ENCODE measurements at regions not wholly inside any gene's neighbourhood (a gene's known extent, or its start where the extent isn't known, plus 50 kb on each side); places are given as distances from the start of the nearest gene placed in this dataset.

GRCh38 chr14:43183916-43184315, 1323.2 kb downstream of the FSCB start:
- H3K27me3 ChIP-seq (ENCODE audit: control insufficient read depth, insufficient read depth, low read length), result no peaks in the 10 kb centered on the region
- WGBS (ENCODE audit: insufficient coverage), result no CpG with 5 or more reads among the region's 3 CpGs
- no peaks in the 10 kb centered on the region for H3K4me1 ChIP-seq (ENCODE audit: control insufficient read depth, insufficient read depth, low read length)
- DNase-seq, result no peak
- H3K9me3 ChIP-seq (replicated peaks; ENCODE audit: control insufficient read depth, low read depth, low read length), result peaks cover 7% of the 10 kb centered on the region
- H3K36me3 ChIP-seq (ENCODE audit: control insufficient read depth, insufficient read depth, low read length), result no peaks in the 10 kb centered on the region
- H3K27ac ChIP-seq (ENCODE audit: low read length), result no peak overlapping the region
- H3K4me3 ChIP-seq (ENCODE audit: low read length), result no peak overlapping the region

DNA sequence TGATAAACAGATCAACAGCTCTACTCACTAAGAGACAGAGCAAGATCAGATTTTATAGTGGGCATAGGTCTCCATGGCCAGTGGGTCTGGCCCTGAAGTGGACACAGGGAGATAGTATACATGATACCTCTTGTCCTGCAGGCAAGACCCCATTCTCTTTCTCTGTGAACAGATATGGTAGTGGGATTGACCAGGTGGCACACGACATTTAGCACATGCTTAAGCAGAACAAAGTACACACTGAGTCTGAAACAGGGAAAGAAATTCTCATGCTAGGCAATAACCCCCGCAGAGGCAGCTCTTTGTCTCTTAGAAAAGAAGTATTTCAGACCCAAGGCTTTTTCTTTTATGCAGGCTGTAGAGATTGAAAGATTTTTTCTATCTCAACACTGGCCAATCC, 1331.2 kb downstream of the FSCB start:
- no peak for DNase-seq
- WGBS (ENCODE audit: insufficient coverage), result 100% methylated on average over 1 of the region's 2 CpGs

DNA sequence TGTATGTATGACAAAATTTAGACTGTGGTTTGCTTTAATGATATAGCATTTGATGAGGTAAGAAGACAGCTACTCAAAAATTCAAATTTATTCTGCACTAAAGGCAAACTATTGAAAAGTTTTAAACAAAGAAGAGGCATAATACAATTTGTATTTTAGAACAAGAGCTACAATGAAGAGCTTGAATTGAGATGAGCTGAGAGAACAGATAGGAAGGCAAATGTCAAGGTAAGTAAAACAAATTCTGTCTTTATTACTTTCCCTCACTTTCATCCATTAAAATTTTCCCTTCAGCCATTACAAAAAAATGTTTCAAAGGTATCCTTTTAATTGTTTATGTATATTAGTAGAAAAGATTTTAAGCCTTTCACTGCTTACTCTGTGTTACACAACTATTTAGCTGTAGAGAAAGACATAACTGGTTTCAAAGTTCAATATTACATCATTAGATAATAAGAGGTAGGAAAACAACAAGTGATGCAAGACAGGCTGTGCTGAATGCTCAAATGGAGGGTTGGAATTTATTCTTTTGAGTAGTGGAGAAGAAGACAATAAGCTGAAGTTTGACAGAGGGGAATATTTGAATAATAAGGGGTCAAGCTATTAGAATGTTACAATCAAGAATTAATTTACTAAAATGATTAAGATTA, 1334.1 kb downstream of the FSCB start:
- H3K27ac ChIP-seq (ENCODE audit: low read length), result no peak overlapping the region
- H3K36me3 ChIP-seq (ENCODE audit: control insufficient read depth, insufficient read depth, low read length), result no peaks in the 10 kb centered on the region
- no peak overlapping the region for H3K4me3 ChIP-seq (ENCODE audit: low read length)
- no peaks in the 10 kb centered on the region for H3K27me3 ChIP-seq (ENCODE audit: control insufficient read depth, insufficient read depth, low read length)
- no peaks in the 10 kb centered on the region for H3K9me3 ChIP-seq (replicated peaks; ENCODE audit: control insufficient read depth, low read depth, low read length)
- H3K4me1 ChIP-seq (ENCODE audit: control insufficient read depth, insufficient read depth, low read length), result no peaks in the 10 kb centered on the region
- DNase-seq, result no peak

More for the DNA sequence above, 1331.2 kb downstream of the FSCB start:
- H3K27ac ChIP-seq (ENCODE audit: low read length), result no peak overlapping the region
- no peaks in the 10 kb centered on the region for H3K36me3 ChIP-seq (ENCODE audit: control insufficient read depth, insufficient read depth, low read length)
- no peaks in the 10 kb centered on the region for H3K27me3 ChIP-seq (ENCODE audit: control insufficient read depth, insufficient read depth, low read length)
- H3K4me1 ChIP-seq (ENCODE audit: control insufficient read depth, insufficient read depth, low read length), result no peaks in the 10 kb centered on the region
- no peaks in the 10 kb centered on the region for H3K9me3 ChIP-seq (replicated peaks; ENCODE audit: control insufficient read depth, low read depth, low read length)
- no peak overlapping the region for H3K4me3 ChIP-seq (ENCODE audit: low read length)

GRCh38 chr14:43169722-43170121, 1337.4 kb downstream of the FSCB start:
- DNase-seq, result no peak
- H3K36me3 ChIP-seq (ENCODE audit: control insufficient read depth, insufficient read depth, low read length), result no peaks in the 10 kb centered on the region
- no peak overlapping the region for H3K27ac ChIP-seq (ENCODE audit: low read length)
- no peak overlapping the region for H3K4me3 ChIP-seq (ENCODE audit: low read length)
- H3K9me3 ChIP-seq (replicated peaks; ENCODE audit: control insufficient read depth, low read depth, low read length), result no peaks in the 10 kb centered on the region
- no peaks in the 10 kb centered on the region for H3K27me3 ChIP-seq (ENCODE audit: control insufficient read depth, insufficient read depth, low read length)
- no CpG with 5 or more reads among the region's 2 CpGs for WGBS (ENCODE audit: insufficient coverage)
- H3K4me1 ChIP-seq (ENCODE audit: control insufficient read depth, insufficient read depth, low read length), result no peaks in the 10 kb centered on the region

DNA sequence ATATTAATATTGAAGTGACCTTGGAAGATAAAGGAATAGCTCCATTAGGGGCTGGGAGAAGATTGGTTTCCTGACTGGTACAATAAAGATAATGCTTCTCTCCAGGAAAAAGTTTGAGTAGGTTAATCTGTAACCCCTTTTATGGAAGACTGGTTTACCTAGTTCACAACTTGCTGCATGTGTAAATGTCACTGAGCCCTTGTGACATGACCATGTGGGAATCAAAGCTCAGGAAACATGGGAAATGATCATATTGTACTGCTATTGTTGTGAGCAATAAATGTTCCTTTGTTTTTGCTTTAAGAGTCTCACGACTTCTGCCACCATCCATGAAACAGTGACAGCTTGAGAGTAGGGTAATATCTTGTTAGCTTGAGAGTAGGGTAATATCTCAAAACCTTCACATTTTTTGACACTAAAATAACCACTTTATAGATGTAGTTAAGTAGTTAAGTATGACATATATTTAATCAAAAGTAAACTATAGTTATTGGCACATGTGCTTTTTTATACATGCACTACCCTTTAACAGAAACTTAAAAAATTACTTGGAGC, 1338.6 kb downstream of the FSCB start:
- Histone ChIP-seq H3K4me1 (ENCODE audit: control insufficient read depth, insufficient read depth, low read length) (no peaks in the 10 kb centered on the region), H3K9me3 (replicated peaks; ENCODE audit: control insufficient read depth, low read depth, low read length) (no peaks in the 10 kb centered on the region), H3K27ac (ENCODE audit: low read length) (no peak overlapping the region), H3K36me3 (ENCODE audit: control insufficient read depth, insufficient read depth, low read length) (no peaks in the 10 kb centered on the region), H3K4me3 (ENCODE audit: low read length) (no peak overlapping the region), H3K27me3 (ENCODE audit: control insufficient read depth, insufficient read depth, low read length) (no peaks in the 10 kb centered on the region)
- WGBS (ENCODE audit: insufficient coverage), result no CpG with 5 or more reads among the region's 1 CpG
- DNase-seq, result no peak

GRCh38 chr14:43166163-43166562, 1340.9 kb downstream of the FSCB start:
- H3K27me3 ChIP-seq (ENCODE audit: control insufficient read depth, insufficient read depth, low read length), result no peaks in the 10 kb centered on the region
- no peaks in the 10 kb centered on the region for H3K9me3 ChIP-seq (replicated peaks; ENCODE audit: control insufficient read depth, low read depth, low read length)
- H3K4me1 ChIP-seq (ENCODE audit: control insufficient read depth, insufficient read depth, low read length), result no peaks in the 10 kb centered on the region
- H3K27ac ChIP-seq (ENCODE audit: low read length), result no peak overlapping the region
- no peaks in the 10 kb centered on the region for H3K36me3 ChIP-seq (ENCODE audit: control insufficient read depth, insufficient read depth, low read length)
- no CpG with 5 or more reads among the region's 2 CpGs for WGBS (ENCODE audit: insufficient coverage)
- DNase-seq, result no peak
- no peak overlapping the region for H3K4me3 ChIP-seq (ENCODE audit: low read length)

- Histone ChIP-seq H3K27ac (ENCODE audit: low read length) (no peak overlapping the region), H3K4me1 (ENCODE audit: control insufficient read depth, insufficient read depth, low read length) (no peaks in the 10 kb centered on the region), H3K9me3 (replicated peaks; ENCODE audit: control insufficient read depth, low read depth, low read length) (no peaks in the 10 kb centered on the region), H3K27me3 (ENCODE audit: control insufficient read depth, insufficient read depth, low read length) (no peaks in the 10 kb centered on the region), H3K4me3 (ENCODE audit: low read length) (no peak overlapping the region), H3K36me3 (ENCODE audit: control insufficient read depth, insufficient read depth, low read length) (no peaks in the 10 kb centered on the region)
- WGBS (ENCODE audit: insufficient coverage), result no CpG with 5 or more reads among the region's 2 CpGs
- DNase-seq, result no peak
These were observed 1341.4 kb downstream of the FSCB start for GRCh38 chr14:43165651-43166050.

GRCh38 chr14:43161477-43161876, 1345.6 kb downstream of the FSCB start:
- Histone ChIP-seq H3K4me1 (ENCODE audit: control insufficient read depth, insufficient read depth, low read length) (no peaks in the 10 kb centered on the region), H3K36me3 (ENCODE audit: control insufficient read depth, insufficient read depth, low read length) (no peaks in the 10 kb centered on the region), H3K27ac (ENCODE audit: low read length) (no peak overlapping the region), H3K9me3 (replicated peaks; ENCODE audit: control insufficient read depth, low read depth, low read length) (no peaks in the 10 kb centered on the region), H3K4me3 (ENCODE audit: low read length) (no peak overlapping the region), H3K27me3 (ENCODE audit: control insufficient read depth, insufficient read depth, low read length) (no peaks in the 10 kb centered on the region)
- DNase-seq, result no peak
- no CpG with 5 or more reads among the region's 3 CpGs for WGBS (ENCODE audit: insufficient coverage)

DNA sequence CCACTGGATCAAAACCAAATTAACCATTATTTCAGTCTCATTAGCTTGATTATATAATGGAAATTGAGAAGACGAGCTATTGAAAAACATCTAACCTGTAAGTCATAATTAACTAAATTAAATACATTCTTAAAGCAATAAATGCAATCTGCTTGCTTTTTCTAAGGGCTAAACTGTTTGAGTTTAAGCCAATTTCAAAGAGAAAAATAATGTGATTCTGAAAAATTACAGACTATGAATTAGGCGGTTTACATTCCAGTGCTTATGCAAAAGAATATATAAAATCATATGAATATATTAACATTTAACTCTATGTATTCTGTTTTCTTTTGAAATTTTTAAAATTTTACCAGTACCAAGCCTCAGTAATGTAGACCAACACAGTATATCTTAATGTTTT, 1349.4 kb downstream of the FSCB start:
- WGBS (ENCODE audit: insufficient coverage), result no CpG with 5 or more reads among the region's 2 CpGs
- Histone ChIP-seq H3K27me3 (ENCODE audit: control insufficient read depth, insufficient read depth, low read length) (no peaks in the 10 kb centered on the region), H3K27ac (ENCODE audit: low read length) (no peak overlapping the region), H3K4me1 (ENCODE audit: control insufficient read depth, insufficient read depth, low read length) (no peaks in the 10 kb centered on the region), H3K9me3 (replicated peaks; ENCODE audit: control insufficient read depth, low read depth, low read length) (no peaks in the 10 kb centered on the region), H3K4me3 (ENCODE audit: low read length) (no peak overlapping the region), H3K36me3 (ENCODE audit: control insufficient read depth, insufficient read depth, low read length) (no peaks in the 10 kb centered on the region)
- no peak for DNase-seq

GRCh38 chr14:43155924-43156323, 1351.2 kb downstream of the FSCB start:
- no peak overlapping the region for H3K4me3 ChIP-seq (ENCODE audit: low read length)
- H3K27me3 ChIP-seq (ENCODE audit: control insufficient read depth, insufficient read depth, low read length), result no peaks in the 10 kb centered on the region
- no peaks in the 10 kb centered on the region for H3K36me3 ChIP-seq (ENCODE audit: control insufficient read depth, insufficient read depth, low read length)
- WGBS (ENCODE audit: insufficient coverage), result no CpG with 5 or more reads among the region's 2 CpGs
- H3K4me1 ChIP-seq (ENCODE audit: control insufficient read depth, insufficient read depth, low read length), result no peaks in the 10 kb centered on the region
- no peak overlapping the region for H3K27ac ChIP-seq (ENCODE audit: low read length)
- DNase-seq, result no peak
- no peaks in the 10 kb centered on the region for H3K9me3 ChIP-seq (replicated peaks; ENCODE audit: control insufficient read depth, low read depth, low read length)

DNA sequence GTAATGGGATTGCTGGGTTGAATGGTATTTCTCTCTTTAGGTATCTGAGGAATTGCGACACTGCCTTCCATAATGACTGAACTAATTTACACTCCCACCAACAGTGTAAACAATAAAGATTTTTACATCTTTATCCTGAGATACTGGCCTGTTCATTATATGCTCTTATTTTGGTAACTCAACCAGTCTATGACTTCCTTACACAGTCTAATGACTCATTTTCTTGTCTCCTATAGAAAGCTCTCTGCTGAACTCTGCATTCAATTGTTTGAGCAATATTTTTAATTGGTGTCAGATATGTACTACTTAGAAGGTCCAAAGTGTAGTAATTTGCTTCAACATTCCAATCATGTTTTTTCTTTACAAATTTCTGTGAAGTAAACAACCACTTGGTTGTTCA, 1351.8 kb downstream of the FSCB start:
- Histone ChIP-seq H3K36me3 (ENCODE audit: control insufficient read depth, insufficient read depth, low read length) (no peaks in the 10 kb centered on the region), H3K9me3 (replicated peaks; ENCODE audit: control insufficient read depth, low read depth, low read length) (no peaks in the 10 kb centered on the region), H3K4me1 (ENCODE audit: control insufficient read depth, insufficient read depth, low read length) (no peaks in the 10 kb centered on the region), H3K4me3 (ENCODE audit: low read length) (no peak overlapping the region), H3K27ac (ENCODE audit: low read length) (no peak overlapping the region), H3K27me3 (ENCODE audit: control insufficient read depth, insufficient read depth, low read length) (no peaks in the 10 kb centered on the region)
- no peak for DNase-seq
- WGBS (ENCODE audit: insufficient coverage), result no CpG with 5 or more reads among the region's 1 CpG
